OCI-LY1 (cell line): ENCODE measurements at regions not wholly inside any gene's neighbourhood (a gene's known extent, or its start where the extent isn't known, plus 50 kb on each side); places are given as distances from the start of the nearest gene placed in this dataset.
A peak's percentile ranks its signal among the peaks of the same experiment; 100 is the strongest.

Source experiments
- H2AFZ ChIP-seq: fragments of 200-600 bp; sonication (generic), shearing (Covaris generic); 2 replicates; pipeline ENCODE4 v1.6.0; 2014; ENCODE audit warnings: antibody characterized with exemption, mild to moderate bottlenecking, low read length
- H3F3A ChIP-seq: fragments of 200-600 bp; sonication (generic), shearing (Covaris generic); 2 replicates; pipeline ENCODE4 v1.6.0; 2014; ENCODE audit warnings: mild to moderate bottlenecking, antibody characterized with exemption, low read length, moderate library complexity; ENCODE audit not compliant: insufficient read depth
- H3K27ac ChIP-seq: fragments of 200-600 bp; sonication (generic); 2 replicates; pipeline ENCODE4 v1.5.1; 2014; ENCODE audit warnings: low read length, mixed run types, mild to moderate bottlenecking, low read depth; ENCODE audit not compliant: poor library complexity, severe bottlenecking
- H3K27me3 ChIP-seq: fragments of 200-600 bp; sonication (generic); 2 replicates; pipeline ENCODE4 v1.6.0; 2014; ENCODE audit warnings: antibody characterized with exemption, mild to moderate bottlenecking, low read length, moderate library complexity; ENCODE audit not compliant: insufficient read depth
- H3K36me3 ChIP-seq: fragments of 200-600 bp; sonication (generic); 2 replicates; pipeline ENCODE4 v1.6.1; 2014; ENCODE audit warnings: mild to moderate bottlenecking, antibody characterized with exemption, low read length, moderate library complexity, mixed read lengths; ENCODE audit not compliant: insufficient read depth
- H3K4me1 ChIP-seq: fragments of 200-600 bp; sonication (generic); 2 replicates; pipeline ENCODE4 v1.5.1; 2014; ENCODE audit warnings: mild to moderate bottlenecking, low read length, moderate library complexity; ENCODE audit not compliant: insufficient read depth, severe bottlenecking
- H3K4me2 ChIP-seq: fragments of 200-600 bp; sonication (generic), shearing (Covaris generic); 2 replicates; pipeline ENCODE4 v1.6.1; 2014; ENCODE audit warnings: low read length
- H3K4me3 ChIP-seq: fragments of 200-600 bp; sonication (generic); 2 replicates; pipeline ENCODE4 v1.5.1; 2014; ENCODE audit warnings: low read length, low read depth, mild to moderate bottlenecking, mixed read lengths; ENCODE audit not compliant: poor library complexity, severe bottlenecking
- H3K79me2 ChIP-seq: fragments of 200-600 bp; shearing (Covaris generic); 2 replicates; pipeline ENCODE4 v1.6.1; 2016; ENCODE audit warnings: mixed run types, low read length, mixed read lengths; ENCODE audit not compliant: insufficient read depth
- H3K9ac ChIP-seq: fragments of 200-600 bp; sonication (generic), shearing (Covaris generic); 2 replicates; pipeline ENCODE4 v1.6.1; 2014; ENCODE audit warnings: mild to moderate bottlenecking, low read length, mixed read lengths
- H3K9me2 ChIP-seq: fragments of 200-600 bp; sonication (generic), shearing (Covaris generic); 2 replicates; pipeline ENCODE4 v1.6.1; 2014; ENCODE audit warnings: low read depth, mild to moderate bottlenecking, low read length, mixed read lengths
- H3K9me3 ChIP-seq: fragments of 200-600 bp; shearing (Covaris generic); 2 replicates; pipeline ENCODE4 v1.6.1; 2014; ENCODE audit warnings: low read length, mixed read lengths
- H4K20me1 ChIP-seq: fragments of 200-600 bp; sonication (generic), shearing (Covaris generic); 2 replicates; pipeline ENCODE4 v1.6.0; 2016; ENCODE audit warnings: mild to moderate bottlenecking, low read length; ENCODE audit not compliant: insufficient read depth
- CTCF ChIP-seq: fragments of 200-600 bp; sonication (generic), shearing (Covaris generic); IDR thresholded peaks from 2 replicates; pipeline ENCODE4 v1.5.1; 2017; ENCODE audit warnings: mild to moderate bottlenecking, antibody characterized with exemption, low read length, moderate library complexity, mixed read lengths
- EZH2 ChIP-seq: fragments of 200-600 bp; sonication (generic), shearing (Covaris generic); IDR thresholded peaks from 2 replicates; pipeline ENCODE4 v1.8.0; 2017; ENCODE audit warnings: borderline replicate concordance, mixed run types, mild to moderate bottlenecking, antibody characterized with exemption, low read length, moderate library complexity, mixed read lengths

GRCh38 chr2:12052796-12053195, 306.4 kb downstream of the LPIN1 start:
- no peak overlapping the region for H2AFZ ChIP-seq
- peaks cover 74% of the 10 kb centered on the region for H3K4me1 ChIP-seq

DNA sequence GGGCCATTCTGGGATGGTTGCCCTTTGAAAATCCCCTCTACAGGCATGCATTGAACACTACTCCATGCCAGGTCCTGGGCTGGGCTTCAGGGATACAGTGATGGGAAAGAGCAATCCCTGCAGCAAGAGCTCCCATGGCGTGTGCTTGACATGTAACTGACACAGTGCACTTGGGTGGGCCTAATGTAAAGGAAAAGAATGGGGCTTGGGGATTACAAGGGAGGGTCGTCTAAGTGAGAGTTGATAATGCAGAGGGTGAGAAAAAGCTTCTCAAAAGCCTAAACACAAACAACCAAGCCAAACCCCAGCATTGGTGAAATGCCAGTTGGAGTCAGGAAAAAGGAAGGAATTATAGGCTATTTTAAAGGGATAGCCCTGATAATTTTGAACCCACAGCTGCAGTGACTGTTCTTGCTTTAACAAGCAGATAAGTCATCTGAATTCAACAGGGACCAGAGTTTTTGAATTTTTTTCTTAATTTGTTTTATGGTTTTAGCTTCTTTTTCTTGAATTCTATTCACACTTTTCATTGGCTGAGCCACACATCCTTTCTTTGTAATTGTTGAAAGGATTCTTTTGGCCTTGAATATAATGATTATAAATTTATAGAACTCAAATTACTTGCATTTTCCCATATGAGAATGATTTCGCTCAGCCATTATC, 308.7 kb downstream of the LPIN1 start:
- H2AFZ ChIP-seq, result no peak overlapping the region

More at GRCh38 chr2:12052796-12053195, 306.4 kb downstream of the LPIN1 start:
- no peaks in the 10 kb centered on the region for H3K27me3 ChIP-seq
- no peaks in the 10 kb centered on the region for H3F3A ChIP-seq
- TF ChIP-seq CTCF (no peak), EZH2 (no peak)
- H4K20me1 ChIP-seq, result no peaks in the 10 kb centered on the region
- H3K36me3 ChIP-seq, result peaks cover 13% of the 10 kb centered on the region; the same call in 1 of the 2 replicates
- H3K4me2 ChIP-seq, result no peak overlapping the region
- no peak overlapping the region for H3K4me3 ChIP-seq
- H3K9me2 ChIP-seq, result no peaks in the 10 kb centered on the region
- H3K79me2 ChIP-seq, result no peaks in the 10 kb centered on the region
- H3K9ac ChIP-seq, result no peak overlapping the region
- H3K27ac ChIP-seq, result no peak overlapping the region
- H3K9me3 ChIP-seq, result 0 out of 2 replicates have a peak, but pooled peaks cover 3% of the 10 kb centered on the region

DNA sequence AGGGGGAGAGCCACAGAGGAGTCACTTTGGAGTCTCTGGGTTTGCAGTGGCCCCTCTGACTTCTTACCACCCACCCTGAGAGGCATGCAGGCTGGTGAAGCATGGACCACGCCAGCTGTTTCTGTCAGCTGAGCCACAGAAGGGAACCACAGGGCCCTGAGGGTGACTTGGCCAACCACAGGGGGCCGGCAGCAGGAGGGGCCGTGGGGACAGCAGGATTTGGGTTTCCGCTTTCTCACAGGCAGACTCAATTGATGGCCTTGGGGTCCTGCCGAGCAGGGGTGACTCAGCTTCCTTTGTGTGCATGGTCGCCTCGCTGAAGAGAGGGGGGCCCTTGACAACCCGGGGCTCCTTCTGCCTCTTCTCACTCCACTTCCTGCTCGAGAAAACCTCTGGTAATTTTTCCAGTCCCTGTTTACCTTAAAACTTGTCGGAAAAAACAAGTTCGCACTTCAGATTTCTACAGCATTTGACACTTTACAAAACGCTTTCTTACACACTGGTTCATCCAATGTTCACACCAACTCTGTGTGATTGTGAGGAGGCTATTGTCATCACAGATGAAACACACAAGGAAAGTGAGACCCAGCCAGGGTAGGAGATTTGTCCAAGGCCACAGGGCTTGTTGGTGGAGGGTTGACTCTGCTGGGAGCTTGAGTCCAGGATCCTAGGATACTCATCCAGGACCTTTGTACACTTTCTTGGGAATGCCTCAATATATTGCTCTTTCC, 311.2 kb downstream of the LPIN1 start:
- Histone ChIP-seq H3K27me3 (no peaks in the 10 kb centered on the region), H4K20me1 (no peaks in the 10 kb centered on the region), H3F3A (no peaks in the 10 kb centered on the region), H3K9me3 (0 out of 2 replicates have a peak, but pooled peaks cover 3% of the 10 kb centered on the region), H2AFZ (no peak overlapping the region), H3K4me1 (peaks cover 63% of the 10 kb centered on the region), H3K9ac (peak overlapping the region; percentile 76), H3K36me3 (peaks cover 13% of the 10 kb centered on the region; the same call in 1 of the 2 replicates), H3K27ac (peak overlapping the region; percentile 95), H3K4me2 (peak overlapping the region; percentile 63), H3K4me3 (peak overlapping the region; percentile 6), H3K79me2 (no peaks in the 10 kb centered on the region), H3K9me2 (no peaks in the 10 kb centered on the region)
- TF ChIP-seq EZH2 (no peak), CTCF (no peak)

More for the DNA sequence above, 308.7 kb downstream of the LPIN1 start:
- Histone ChIP-seq H3K9me3 (0 out of 2 replicates have a peak, but pooled peaks cover 3% of the 10 kb centered on the region), H4K20me1 (no peaks in the 10 kb centered on the region), H3K9ac (no peak overlapping the region), H3K4me1 (peaks cover 74% of the 10 kb centered on the region), H3K4me2 (no peak overlapping the region), H3K79me2 (no peaks in the 10 kb centered on the region), H3K36me3 (peaks cover 13% of the 10 kb centered on the region; the same call in 1 of the 2 replicates), H3K9me2 (no peaks in the 10 kb centered on the region), H3K4me3 (no peak overlapping the region), H3F3A (no peaks in the 10 kb centered on the region), H3K27me3 (no peaks in the 10 kb centered on the region), H3K27ac (peak overlapping the region; percentile 95)
- TF ChIP-seq EZH2 (no peak), CTCF (no peak)
